PC-9 (cell line): ENCODE measurements at regions not wholly inside any gene's neighbourhood (a gene's known extent, or its start where the extent isn't known, plus 50 kb on each side); places are given as distances from the start of the nearest gene placed in this dataset.

ENCODE experiments used
- BruUV-seq: library from RNA; stranded (reverse); fragments of 400-500 nt; replicated peaks from 2 replicates; lab custom pipeline; 2021; lab: Mats Ljungman, UMichigan
- CTCF ChIA-PET: fragments of 300-600 bp; sonication (Branson Sonifier 250); formaldehyde crosslinking; loops from one replicate; lab custom pipeline; 2022; ENCODE audit warnings: antibody characterized with exemption; lab: Charles Lee
- POLR2A ChIA-PET: fragments of 300-600 bp; sonication (Branson Sonifier 250); formaldehyde crosslinking; loops from one replicate; lab custom pipeline; 2022; ENCODE audit warnings: antibody characterized with exemption; ENCODE audit not compliant: unreplicated experiment; lab: Charles Lee
- DNase-seq, 2 experiments: peaks; one replicate each; pipeline versions ENCODE4 v3.0.0 to v3.0.0-alpha.2; 2015 to 2022; ENCODE audit warnings: mixed read lengths in 1 of 2
- H2AFZ ChIP-seq: fragments of 200-600 bp; sonication (generic); 2 replicates; pipeline ENCODE4 v1.8.1; 2017; ENCODE audit warnings: antibody characterized with exemption
- H3F3A ChIP-seq: fragments of 200-600 bp; sonication (generic); 2 replicates; pipeline ENCODE4 v1.8.1; 2017; ENCODE audit warnings: antibody characterized with exemption, mild to moderate bottlenecking, low read depth; ENCODE audit not compliant: insufficient read depth
- H3K27ac ChIP-seq: fragments of 200-600 bp; sonication (generic); 2 replicates; pipeline ENCODE4 v1.6.1; 2016; ENCODE audit warnings: mixed run types
- H3K27me3 ChIP-seq: fragments of 200-600 bp; sonication (generic); 2 replicates; pipeline ENCODE4 v1.6.1; 2016; ENCODE audit warnings: low read depth, mixed run types; ENCODE audit not compliant: insufficient read depth
- H3K36me3 ChIP-seq: fragments of 200-600 bp; sonication (generic); 2 replicates; pipeline ENCODE4 v1.6.1; 2016; ENCODE audit warnings: low read depth, mixed run types
- H3K4me1 ChIP-seq: fragments of 200-600 bp; sonication (generic); replicated peaks from 2 replicates; pipeline ENCODE4 v1.6.1; 2016; ENCODE audit warnings: mixed run types; ENCODE audit not compliant: insufficient read depth
- H3K4me2 ChIP-seq: fragments of 200-600 bp; sonication (generic); 2 replicates; pipeline ENCODE4 v1.6.1; 2017; ENCODE audit warnings: mixed run types
- H3K4me3 ChIP-seq: fragments of 200-600 bp; sonication (generic); 2 replicates; pipeline ENCODE4 v1.6.1; 2016; ENCODE audit warnings: mixed run types
- H3K79me2 ChIP-seq: fragments of 200-600 bp; sonication (generic); 2 replicates; pipeline ENCODE4 v1.6.1; 2017; ENCODE audit warnings: low read depth, mixed run types
- H3K9me2 ChIP-seq: fragments of 200-600 bp; sonication (generic); 2 replicates; pipeline ENCODE4 v1.8.1; 2017; ENCODE audit warnings: mild to moderate bottlenecking; ENCODE audit not compliant: insufficient read depth
- H3K9me3 ChIP-seq: fragments of 200-600 bp; sonication (generic); 2 replicates; pipeline ENCODE4 v1.8.1; 2016; ENCODE audit warnings: low read depth; ENCODE audit not compliant: insufficient read depth
- H4K20me1 ChIP-seq: fragments of 200-600 bp; sonication (generic); 2 replicates; pipeline ENCODE4 v1.8.1; 2017; ENCODE audit not compliant: insufficient read depth
- CTCF ChIP-seq: fragments of 200-600 bp; sonication (generic); conservative IDR thresholded peaks from 2 replicates; pipeline ENCODE4 v1.6.1; 2017; ENCODE audit warnings: mixed run types, antibody characterized with exemption, mild to moderate bottlenecking, moderate library complexity
- EZH2 ChIP-seq: fragments of 200-600 bp; sonication (generic); IDR thresholded peaks from 2 replicates; pipeline ENCODE4 v1.8.0; 2017; ENCODE audit warnings: antibody characterized with exemption, low read depth
- intact Hi-C: fragments of 100-400 bp; cut with micrococcal nuclease; formaldehyde crosslinking; loops from one replicate; pipeline ENCODE4 v1.10.0; 2022; ENCODE audit not compliant: unreplicated experiment

- H3K4me1 ChIP-seq = no peaks in the 10 kb centered on the region
- intact Hi-C loops = no loop called here
- H4K20me1 ChIP-seq = no peaks in the 10 kb centered on the region
- H3K36me3 ChIP-seq = no peaks in the 10 kb centered on the region
- no peak for TF ChIP-seq CTCF
- no peak for TF ChIP-seq EZH2
- DNase-seq = no peak
- no peak overlapping the region for H2AFZ ChIP-seq
- no peaks in the 10 kb centered on the region for H3F3A ChIP-seq
- BruUV-seq = no TSS peak
- no peaks in the 10 kb centered on the region for H3K9me3 ChIP-seq
- H3K79me2 ChIP-seq = no peaks in the 10 kb centered on the region
- POLR2A ChIA-PET = no interaction called here
- CTCF ChIA-PET = no interaction called here
- no peak overlapping the region for H3K27ac ChIP-seq
- no peak overlapping the region for H3K4me2 ChIP-seq
- no peaks in the 10 kb centered on the region for H3K27me3 ChIP-seq
- no peaks in the 10 kb centered on the region for H3K9me2 ChIP-seq
- H3K4me3 ChIP-seq = no peak overlapping the region
Measured at GRCh38 chr4:187059021-187059420, 335.4 kb upstream of the FAT1 start.

- Histone ChIP-seq H4K20me1 (no peaks in the 10 kb centered on the region), H3K79me2 (no peaks in the 10 kb centered on the region), H3K27me3 (no peaks in the 10 kb centered on the region), H3K9me2 (no peaks in the 10 kb centered on the region), H3K9me3 (no peaks in the 10 kb centered on the region), H3K4me2 (no peak overlapping the region), H3K27ac (no peak overlapping the region), H3K36me3 (no peaks in the 10 kb centered on the region), H3K4me1 (no peaks in the 10 kb centered on the region), H3K4me3 (no peak overlapping the region), H2AFZ (no peak overlapping the region), H3F3A (no peaks in the 10 kb centered on the region)
- CTCF ChIA-PET = no interaction called here
- no TSS peak for BruUV-seq
- intact Hi-C loops = no loop called here
- TF ChIP-seq CTCF = no peak
- no peak for TF ChIP-seq EZH2
- POLR2A ChIA-PET = interaction anchor here (0.7 kb wide), 1 partner anchor 43 kb away, joined by 7 read pairs; no protein-coding TSS in a partner anchor
- no peak for DNase-seq
Measured at GRCh38 chr4:187059895-187060294, 336.2 kb upstream of the FAT1 start.

GRCh38 chr4:187060551-187060950, 336.9 kb upstream of the FAT1 start:
- no peak for TF ChIP-seq CTCF
- no peak for TF ChIP-seq EZH2
- H3K4me2 ChIP-seq = no peak overlapping the region
- H4K20me1 ChIP-seq = no peaks in the 10 kb centered on the region
- H3K4me1 ChIP-seq = no peaks in the 10 kb centered on the region
- H3K9me2 ChIP-seq = no peaks in the 10 kb centered on the region
- intact Hi-C loops = no loop called here
- BruUV-seq = no TSS peak
- no peaks in the 10 kb centered on the region for H3F3A ChIP-seq
- no peaks in the 10 kb centered on the region for H3K27me3 ChIP-seq
- no peaks in the 10 kb centered on the region for H3K79me2 ChIP-seq
- H3K9me3 ChIP-seq = no peaks in the 10 kb centered on the region
- ChIA-PET CTCF (no interaction called here), POLR2A (interaction anchor here (0.7 kb wide), 1 partner anchor 43 kb away, joined by 7 read pairs; no protein-coding TSS in a partner anchor)
- no peak overlapping the region for H3K27ac ChIP-seq
- H3K36me3 ChIP-seq = no peaks in the 10 kb centered on the region
- no peak overlapping the region for H3K4me3 ChIP-seq
- DNase-seq = no peak
- H2AFZ ChIP-seq = no peak overlapping the region
